ENCODE measurements at regions not wholly inside any gene's neighbourhood (a gene's known extent, or its start where the extent isn't known, plus 50 kb on each side); places are given as distances from the start of the nearest gene placed in this dataset.

GRCh38 chr7:95690367-95690947 lies 81.9 kb upstream of the DYNC1I1 start:
- H3K4me2 ChIP-seq (ENCODE audit: low read depth, low read length, poor library complexity, severe bottlenecking): no peak overlapping the region
- no peak overlapping the region for H2AFZ ChIP-seq (ENCODE audit: low read length)
- peak; percentile 60 for DNase-seq

GRCh38 chr7:95688931-95689495 lies 83.3 kb upstream of the DYNC1I1 start:
- Histone ChIP-seq H3K4me2 (ENCODE audit: low read depth, low read length, poor library complexity, severe bottlenecking) (no peak overlapping the region), H3K79me2 (ENCODE audit: low read length) (no peaks in the 10 kb centered on the region), H3K4me1 (ENCODE audit: low read length) (no peaks in the 10 kb centered on the region), H3K4me3 (ENCODE audit: low read length) (no peak overlapping the region), H3K36me3 (ENCODE audit: insufficient read depth, low read length) (no peaks in the 10 kb centered on the region), H2AFZ (ENCODE audit: low read length) (no peak overlapping the region), H3K27ac (ENCODE audit: low read length) (no peak overlapping the region), H3K9me3 (ENCODE audit: low read length) (no peaks in the 10 kb centered on the region), H4K20me1 (ENCODE audit: insufficient read depth, low read depth, low read length) (no peaks in the 10 kb centered on the region), H3K27me3 (ENCODE audit: low read length) (no peaks in the 10 kb centered on the region), H3K9me2 (replicated peaks; ENCODE audit: insufficient read depth, low read length) (no peaks in the 10 kb centered on the region), H3K9ac (ENCODE audit: low read length) (no peak overlapping the region)
- DNase-seq: no peak

More at GRCh38 chr7:95690367-95690947, 81.9 kb upstream of the DYNC1I1 start:
- no peak overlapping the region for H3K9ac ChIP-seq (ENCODE audit: low read length)
- H3K27ac ChIP-seq (ENCODE audit: low read length): no peak overlapping the region
- no peaks in the 10 kb centered on the region for H3K36me3 ChIP-seq (ENCODE audit: insufficient read depth, low read length)
- H3K9me3 ChIP-seq (ENCODE audit: low read length): no peaks in the 10 kb centered on the region
- no peak overlapping the region for H3K4me3 ChIP-seq (ENCODE audit: low read length)
- no peaks in the 10 kb centered on the region for H3K9me2 ChIP-seq (replicated peaks; ENCODE audit: insufficient read depth, low read length)
- H3K79me2 ChIP-seq (ENCODE audit: low read length): no peaks in the 10 kb centered on the region
- no peaks in the 10 kb centered on the region for H4K20me1 ChIP-seq (ENCODE audit: insufficient read depth, low read depth, low read length)
- no peaks in the 10 kb centered on the region for H3K4me1 ChIP-seq (ENCODE audit: low read length)
- H3K27me3 ChIP-seq (ENCODE audit: low read length): no peaks in the 10 kb centered on the region

- Histone ChIP-seq H3K27ac (ENCODE audit: low read length) (no peak overlapping the region), H3K4me3 (ENCODE audit: low read length) (no peak overlapping the region), H3K36me3 (ENCODE audit: insufficient read depth, low read length) (no peaks in the 10 kb centered on the region), H3K27me3 (ENCODE audit: low read length) (no peaks in the 10 kb centered on the region), H3K9me3 (ENCODE audit: low read length) (no peaks in the 10 kb centered on the region), H3K9ac (ENCODE audit: low read length) (no peak overlapping the region), H3K4me2 (ENCODE audit: low read depth, low read length, poor library complexity, severe bottlenecking) (no peak overlapping the region), H3K4me1 (ENCODE audit: low read length) (no peaks in the 10 kb centered on the region), H3K79me2 (ENCODE audit: low read length) (no peaks in the 10 kb centered on the region), H4K20me1 (ENCODE audit: insufficient read depth, low read depth, low read length) (no peaks in the 10 kb centered on the region), H2AFZ (ENCODE audit: low read length) (no peak overlapping the region), H3K9me2 (replicated peaks; ENCODE audit: insufficient read depth, low read length) (no peaks in the 10 kb centered on the region)
- peak; percentile 46 for DNase-seq
Measured at GRCh38 chr7:95687759-95688343, 84.5 kb upstream of the DYNC1I1 start.

- H3K36me3 ChIP-seq (ENCODE audit: insufficient read depth, low read length): no peaks in the 10 kb centered on the region
- no peak overlapping the region for H3K4me2 ChIP-seq (ENCODE audit: low read depth, low read length, poor library complexity, severe bottlenecking)
- no peaks in the 10 kb centered on the region for H3K9me3 ChIP-seq (ENCODE audit: low read length)
- peak; percentile 70 for DNase-seq
- no peaks in the 10 kb centered on the region for H3K79me2 ChIP-seq (ENCODE audit: low read length)
- no peaks in the 10 kb centered on the region for H3K27me3 ChIP-seq (ENCODE audit: low read length)
- no peak overlapping the region for H3K9ac ChIP-seq (ENCODE audit: low read length)
- H2AFZ ChIP-seq (ENCODE audit: low read length): no peak overlapping the region
- H3K4me3 ChIP-seq (ENCODE audit: low read length): no peak overlapping the region
- H3K9me2 ChIP-seq (replicated peaks; ENCODE audit: insufficient read depth, low read length): no peaks in the 10 kb centered on the region
- H3K27ac ChIP-seq (ENCODE audit: low read length): no peak overlapping the region
- no peaks in the 10 kb centered on the region for H3K4me1 ChIP-seq (ENCODE audit: low read length)
- H4K20me1 ChIP-seq (ENCODE audit: insufficient read depth, low read depth, low read length): no peaks in the 10 kb centered on the region
Measured at GRCh38 chr7:95686109-95686508, 86.2 kb upstream of the DYNC1I1 start.

GRCh38 chr7:95684505-95684904 lies 87.8 kb upstream of the DYNC1I1 start:
- no peaks in the 10 kb centered on the region for H3K4me1 ChIP-seq (ENCODE audit: low read length)
- H2AFZ ChIP-seq (ENCODE audit: low read length): no peak overlapping the region
- no peak overlapping the region for H3K4me2 ChIP-seq (ENCODE audit: low read depth, low read length, poor library complexity, severe bottlenecking)
- no peaks in the 10 kb centered on the region for H4K20me1 ChIP-seq (ENCODE audit: insufficient read depth, low read depth, low read length)
- H3K27me3 ChIP-seq (ENCODE audit: low read length): no peaks in the 10 kb centered on the region
- H3K36me3 ChIP-seq (ENCODE audit: insufficient read depth, low read length): no peaks in the 10 kb centered on the region
- H3K4me3 ChIP-seq (ENCODE audit: low read length): no peak overlapping the region
- H3K27ac ChIP-seq (ENCODE audit: low read length): no peak overlapping the region
- H3K79me2 ChIP-seq (ENCODE audit: low read length): no peaks in the 10 kb centered on the region
- DNase-seq: no peak
- H3K9ac ChIP-seq (ENCODE audit: low read length): no peak overlapping the region
- no peaks in the 10 kb centered on the region for H3K9me3 ChIP-seq (ENCODE audit: low read length)
- no peaks in the 10 kb centered on the region for H3K9me2 ChIP-seq (replicated peaks; ENCODE audit: insufficient read depth, low read length)

- Histone ChIP-seq H3K9me2 (replicated peaks; ENCODE audit: insufficient read depth, low read length) (no peaks in the 10 kb centered on the region), H3K79me2 (ENCODE audit: low read length) (no peaks in the 10 kb centered on the region), H3K4me1 (ENCODE audit: low read length) (no peaks in the 10 kb centered on the region), H3K27me3 (ENCODE audit: low read length) (no peaks in the 10 kb centered on the region), H3K27ac (ENCODE audit: low read length) (no peak overlapping the region), H4K20me1 (ENCODE audit: insufficient read depth, low read depth, low read length) (no peaks in the 10 kb centered on the region), H3K9ac (ENCODE audit: low read length) (no peak overlapping the region), H3K4me3 (ENCODE audit: low read length) (no peak overlapping the region), H2AFZ (ENCODE audit: low read length) (no peak overlapping the region), H3K9me3 (ENCODE audit: low read length) (no peaks in the 10 kb centered on the region), H3K4me2 (ENCODE audit: low read depth, low read length, poor library complexity, severe bottlenecking) (no peak overlapping the region), H3K36me3 (ENCODE audit: insufficient read depth, low read length) (no peaks in the 10 kb centered on the region)
- no peak for DNase-seq
Measured at GRCh38 chr7:95684037-95684436, 87.7 kb upstream of the PDK4 start.

GRCh38 chr7:95682913-95683312 lies 86.6 kb upstream of the PDK4 start:
- no peaks in the 10 kb centered on the region for H3K9me3 ChIP-seq (ENCODE audit: low read length)
- no peak overlapping the region for H2AFZ ChIP-seq (ENCODE audit: low read length)
- no peak overlapping the region for H3K4me3 ChIP-seq (ENCODE audit: low read length)
- H3K27me3 ChIP-seq (ENCODE audit: low read length): no peaks in the 10 kb centered on the region
- no peaks in the 10 kb centered on the region for H3K4me1 ChIP-seq (ENCODE audit: low read length)
- H3K27ac ChIP-seq (ENCODE audit: low read length): no peak overlapping the region
- H3K79me2 ChIP-seq (ENCODE audit: low read length): no peaks in the 10 kb centered on the region
- no peak overlapping the region for H3K9ac ChIP-seq (ENCODE audit: low read length)
- DNase-seq: no peak
- no peaks in the 10 kb centered on the region for H3K9me2 ChIP-seq (replicated peaks; ENCODE audit: insufficient read depth, low read length)
- H4K20me1 ChIP-seq (ENCODE audit: insufficient read depth, low read depth, low read length): no peaks in the 10 kb centered on the region
- H3K36me3 ChIP-seq (ENCODE audit: insufficient read depth, low read length): no peaks in the 10 kb centered on the region
- no peak overlapping the region for H3K4me2 ChIP-seq (ENCODE audit: low read depth, low read length, poor library complexity, severe bottlenecking)

- no peaks in the 10 kb centered on the region for H3K4me1 ChIP-seq (ENCODE audit: low read length)
- H3K36me3 ChIP-seq (ENCODE audit: insufficient read depth, low read length): no peaks in the 10 kb centered on the region
- no peaks in the 10 kb centered on the region for H3K27me3 ChIP-seq (ENCODE audit: low read length)
- no peak overlapping the region for H3K4me2 ChIP-seq (ENCODE audit: low read depth, low read length, poor library complexity, severe bottlenecking)
- DNase-seq: no peak
- no peak overlapping the region for H3K4me3 ChIP-seq (ENCODE audit: low read length)
- no peaks in the 10 kb centered on the region for H3K79me2 ChIP-seq (ENCODE audit: low read length)
- H3K27ac ChIP-seq (ENCODE audit: low read length): no peak overlapping the region
- no peaks in the 10 kb centered on the region for H3K9me3 ChIP-seq (ENCODE audit: low read length)
- H4K20me1 ChIP-seq (ENCODE audit: insufficient read depth, low read depth, low read length): no peaks in the 10 kb centered on the region
- H3K9me2 ChIP-seq (replicated peaks; ENCODE audit: insufficient read depth, low read length): no peaks in the 10 kb centered on the region
- no peak overlapping the region for H3K9ac ChIP-seq (ENCODE audit: low read length)
- no peak overlapping the region for H2AFZ ChIP-seq (ENCODE audit: low read length)
Measured at GRCh38 chr7:95676691-95677090, 80.4 kb upstream of the PDK4 start.
